IPS-20b (cell line): ENCODE measurements at regions not wholly inside any gene's neighbourhood (a gene's known extent, or its start where the extent isn't known, plus 50 kb on each side); places are given as distances from the start of the nearest gene placed in this dataset.

Source experiments
- H3K27ac ChIP-seq: one replicate; pipeline ENCODE4 v1.5.1; 2013; ENCODE audit warnings: low read length
- H3K27me3 ChIP-seq: 2 replicates; pipeline ENCODE4 v1.6.1; 2013; ENCODE audit warnings: mild to moderate bottlenecking, low read length, inconsistent platforms; ENCODE audit not compliant: insufficient read depth
- H3K36me3 ChIP-seq: 2 replicates; pipeline ENCODE4 v1.6.1; 2013; ENCODE audit warnings: low read depth, mild to moderate bottlenecking, inconsistent platforms, low read length, moderate library complexity; ENCODE audit not compliant: insufficient read depth
- H3K4me1 ChIP-seq: 2 replicates; pipeline ENCODE4 v1.6.1; 2013; ENCODE audit warnings: mild to moderate bottlenecking, control low read depth, inconsistent platforms, low read length, moderate library complexity; ENCODE audit not compliant: insufficient read depth
- H3K4me3 ChIP-seq: 2 replicates; pipeline ENCODE4 v1.5.1; 2013; ENCODE audit warnings: mild to moderate bottlenecking, low read length, inconsistent platforms
- H3K9ac ChIP-seq: 2 replicates; pipeline ENCODE4 v1.6.1; 2013; ENCODE audit warnings: low read depth, mild to moderate bottlenecking, inconsistent platforms, low read length, moderate library complexity
- H3K9me3 ChIP-seq: 2 replicates; pipeline ENCODE4 v1.6.1; 2013; ENCODE audit warnings: mild to moderate bottlenecking, low read depth, low read length, inconsistent platforms; ENCODE audit not compliant: insufficient read depth

DNA sequence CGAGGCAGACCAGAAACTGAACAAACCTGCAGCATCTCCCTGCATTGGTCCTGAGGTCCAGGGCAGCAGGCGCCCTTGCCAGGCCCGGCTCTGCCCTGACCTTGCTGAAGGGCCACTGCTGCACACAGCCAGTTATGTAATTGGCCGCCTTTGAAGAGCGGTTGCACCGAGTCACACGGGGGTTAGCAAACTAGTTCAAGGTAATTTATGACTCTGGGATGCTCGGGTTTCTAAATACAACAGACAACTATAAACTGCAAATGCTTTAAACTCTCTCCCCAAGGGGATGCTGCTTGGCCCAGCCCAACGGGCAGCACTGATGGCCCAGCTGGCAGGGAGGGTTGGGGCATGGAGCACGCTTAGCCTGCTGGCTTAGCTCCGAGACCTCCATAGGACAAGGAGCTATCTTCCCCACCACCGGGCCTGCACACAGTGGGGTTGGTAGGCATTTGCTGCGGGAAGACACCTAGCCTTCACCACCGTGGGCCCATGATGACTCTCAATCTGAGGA lies 60.3 kb upstream of the IQSEC1 start:
- no peak overlapping the region for H3K27ac ChIP-seq
- H3K27me3 ChIP-seq, result no peaks in the 10 kb centered on the region
- H3K36me3 ChIP-seq, result no peaks in the 10 kb centered on the region
- peaks cover 3% of the 10 kb centered on the region; the same call in 1 of the 2 replicates for H3K4me1 ChIP-seq
- no peak overlapping the region for H3K9ac ChIP-seq
- no peak overlapping the region for H3K4me3 ChIP-seq
- H3K9me3 ChIP-seq, result no peaks in the 10 kb centered on the region

DNA sequence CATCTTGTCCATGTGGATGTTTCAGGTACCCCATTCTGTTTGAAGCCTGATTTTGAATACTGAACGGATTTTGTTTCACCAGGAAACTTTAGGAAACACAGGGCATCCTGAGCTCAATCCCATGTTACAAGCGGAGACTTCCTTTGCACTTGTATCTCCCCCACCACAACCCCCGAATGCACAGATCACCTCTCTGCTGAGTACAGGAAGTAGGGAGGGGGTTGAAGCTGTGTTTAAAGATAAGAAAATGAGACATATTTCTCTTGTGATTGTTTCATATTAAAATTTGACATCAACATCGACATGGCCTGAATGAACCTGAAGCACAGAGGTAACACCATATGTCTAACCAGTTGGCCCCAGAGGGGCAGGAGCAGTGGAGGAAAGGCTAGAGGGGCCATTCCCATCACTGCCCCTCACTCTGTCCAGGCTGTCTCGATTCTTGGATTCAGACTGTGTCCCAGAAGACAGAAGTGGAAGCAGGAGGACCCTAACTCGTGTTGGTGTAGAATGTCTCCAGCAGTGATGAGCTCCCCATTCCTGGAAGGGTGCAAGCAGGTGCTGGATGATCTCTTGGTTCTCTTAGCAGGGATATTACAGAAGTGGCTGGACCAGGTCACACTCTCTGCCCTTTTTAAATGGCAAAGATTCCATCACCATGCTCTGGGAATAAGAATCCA lies 59.6 kb upstream of the IQSEC1 start:
- Histone ChIP-seq H3K9ac (no peak overlapping the region), H3K4me1 (peaks cover 3% of the 10 kb centered on the region; the same call in 1 of the 2 replicates), H3K27me3 (no peaks in the 10 kb centered on the region), H3K36me3 (no peaks in the 10 kb centered on the region), H3K9me3 (no peaks in the 10 kb centered on the region), H3K4me3 (no peak overlapping the region), H3K27ac (no peak overlapping the region)

DNA sequence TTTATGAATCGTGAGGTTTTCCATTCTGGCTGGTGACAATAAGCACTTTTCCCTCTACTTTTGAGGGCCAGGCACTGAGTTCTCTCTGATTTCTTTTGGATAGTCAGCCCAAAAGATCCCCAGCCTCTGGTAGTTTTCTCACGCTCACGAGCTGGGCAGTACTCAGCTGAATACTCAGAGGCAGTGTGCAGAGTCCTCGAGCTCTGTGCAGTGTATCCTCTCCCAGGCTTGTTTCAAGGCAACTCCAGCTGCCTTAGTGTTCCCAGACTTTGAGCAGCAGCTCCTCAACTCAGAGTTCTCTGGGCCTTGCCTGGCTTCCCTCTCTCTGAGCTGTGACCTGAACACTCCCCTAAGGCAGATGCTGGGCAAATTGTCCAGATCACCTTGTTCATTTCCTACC lies 59.1 kb upstream of the IQSEC1 start:
- H3K27ac ChIP-seq, result no peak overlapping the region
- peaks cover 3% of the 10 kb centered on the region; the same call in 1 of the 2 replicates for H3K4me1 ChIP-seq
- H3K9me3 ChIP-seq, result no peaks in the 10 kb centered on the region
- H3K27me3 ChIP-seq, result no peaks in the 10 kb centered on the region
- H3K36me3 ChIP-seq, result no peaks in the 10 kb centered on the region
- no peak overlapping the region for H3K9ac ChIP-seq
- H3K4me3 ChIP-seq, result no peak overlapping the region

DNA sequence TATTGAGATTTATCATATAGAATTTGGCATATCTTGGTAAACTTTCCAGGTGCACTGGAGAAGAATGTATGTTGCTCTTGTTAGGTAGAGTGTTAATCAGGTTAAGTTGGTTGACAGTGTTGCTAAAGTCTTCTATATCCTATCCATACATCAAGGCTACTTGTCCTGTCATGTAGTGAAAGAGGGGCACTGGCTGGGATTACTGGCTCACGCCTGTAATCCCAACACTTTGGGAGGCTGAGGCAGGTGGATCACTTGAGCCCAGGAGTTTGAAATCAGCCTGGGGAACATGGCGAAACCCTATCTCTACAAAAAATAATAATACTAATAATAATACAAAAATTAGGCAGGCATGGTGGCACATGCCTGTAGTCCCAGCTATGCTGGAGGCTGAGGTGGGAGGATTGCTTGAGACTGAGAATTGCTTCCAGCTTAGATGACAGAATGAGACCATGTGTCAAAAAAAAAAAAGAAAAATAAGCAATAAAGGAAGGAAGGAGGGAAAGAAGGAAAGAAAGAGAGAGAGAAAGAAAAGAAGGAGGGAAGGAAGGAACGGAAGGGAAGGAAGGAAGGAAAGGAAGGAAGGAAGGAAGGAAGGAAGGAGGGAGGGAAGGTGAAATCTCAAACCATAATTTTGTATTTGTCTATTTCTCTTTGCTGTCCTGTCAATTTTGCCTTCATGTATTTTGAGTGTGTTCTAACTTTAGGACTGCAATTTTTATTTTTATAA lies 57.4 kb upstream of the IQSEC1 start:
- H3K9ac ChIP-seq, result no peak overlapping the region
- H3K4me3 ChIP-seq, result no peak overlapping the region
- no peak overlapping the region for H3K27ac ChIP-seq
- no peaks in the 10 kb centered on the region for H3K9me3 ChIP-seq
- no peaks in the 10 kb centered on the region for H3K4me1 ChIP-seq
- no peaks in the 10 kb centered on the region for H3K27me3 ChIP-seq
- no peaks in the 10 kb centered on the region for H3K36me3 ChIP-seq

DNA sequence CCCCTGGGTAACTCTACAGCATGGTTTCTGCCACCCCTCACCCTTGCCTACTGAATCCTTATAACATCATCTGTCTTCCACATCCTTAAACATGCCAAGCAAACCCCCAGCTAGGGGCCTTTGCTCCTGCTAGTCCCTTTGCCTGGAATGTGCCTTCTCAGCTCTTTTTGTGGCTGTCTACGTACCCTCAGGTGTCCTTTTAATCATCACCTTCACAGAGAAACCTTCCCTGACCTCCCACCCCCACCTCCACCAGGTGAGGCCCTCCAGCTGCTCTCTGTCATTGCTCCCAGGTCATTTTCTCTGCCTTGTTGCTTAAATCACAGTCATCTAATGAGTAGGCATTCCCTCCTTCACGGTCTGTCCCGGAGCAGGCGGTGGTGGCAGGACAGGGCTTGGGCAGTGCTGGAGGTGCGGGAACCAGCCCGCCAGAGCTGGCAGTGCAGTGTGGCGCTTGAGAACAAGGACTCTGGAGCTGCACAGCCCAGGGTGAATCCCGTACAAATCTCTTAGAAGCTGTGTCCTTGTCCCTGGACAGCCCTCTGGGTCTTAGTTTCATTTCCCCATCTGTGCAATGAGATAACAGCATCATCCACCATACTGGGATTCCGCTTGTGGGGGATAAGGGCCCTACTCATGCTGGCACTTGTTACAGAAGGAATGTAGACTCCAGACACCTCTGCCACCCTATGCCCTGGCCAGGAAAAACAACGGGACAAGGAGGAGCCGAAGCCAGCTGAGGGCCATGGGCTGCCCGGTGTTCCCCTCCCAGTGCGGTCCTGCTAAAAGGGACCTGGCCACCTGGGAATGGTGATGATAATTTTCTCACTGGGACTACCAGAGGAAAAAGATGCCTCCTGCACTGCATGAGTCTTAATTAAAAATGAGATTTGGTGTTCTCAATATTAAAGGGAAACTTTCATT lies 52.1 kb upstream of the IQSEC1 start:
- Histone ChIP-seq H3K4me1 (no peaks in the 10 kb centered on the region), H3K4me3 (no peak overlapping the region), H3K36me3 (no peaks in the 10 kb centered on the region), H3K9ac (no peak overlapping the region), H3K27ac (no peak overlapping the region), H3K9me3 (no peaks in the 10 kb centered on the region), H3K27me3 (no peaks in the 10 kb centered on the region)

DNA sequence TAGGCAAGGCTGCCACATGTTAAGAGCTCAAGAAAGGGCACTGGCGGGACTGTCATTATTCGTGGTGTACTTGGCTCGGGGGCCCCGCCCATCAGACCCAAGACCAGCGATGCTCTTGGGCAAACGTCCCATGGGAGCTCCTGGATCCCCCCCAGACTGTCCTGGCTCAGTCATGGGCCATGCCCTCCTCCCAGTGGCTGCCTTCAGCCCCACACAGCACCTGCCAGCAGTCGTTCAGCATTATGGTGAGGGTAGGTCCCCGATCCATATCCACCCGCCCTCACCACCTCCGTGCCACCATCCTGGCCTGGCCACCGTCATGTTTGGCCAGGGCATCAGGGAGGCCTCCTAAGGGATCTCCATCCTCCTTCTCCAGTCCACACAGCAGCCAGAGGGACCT lies 51.4 kb upstream of the IQSEC1 start:
- Histone ChIP-seq H3K36me3 (no peaks in the 10 kb centered on the region), H3K9me3 (no peaks in the 10 kb centered on the region)

DNA sequence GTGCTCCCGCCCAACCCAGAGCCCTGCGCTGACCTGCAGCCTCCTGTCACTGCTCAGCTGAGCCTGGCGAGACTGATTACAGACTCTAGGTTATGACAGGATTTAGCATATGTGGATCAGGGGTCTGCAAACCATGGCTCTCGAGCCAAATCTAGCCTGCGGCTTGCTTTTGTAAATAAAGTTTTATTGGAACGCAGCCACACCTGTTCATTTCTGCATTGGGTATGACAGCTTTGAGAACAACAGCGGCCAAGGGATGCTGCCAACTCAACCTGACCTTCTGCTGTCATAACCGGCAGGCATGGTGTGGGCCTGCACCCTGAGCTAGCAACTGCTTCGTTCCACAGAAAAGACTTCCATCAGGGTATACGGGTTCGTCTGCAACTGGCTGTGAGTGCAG lies 50.5 kb upstream of the IQSEC1 start:
- no peaks in the 10 kb centered on the region for H3K4me1 ChIP-seq
- H3K9me3 ChIP-seq, result no peaks in the 10 kb centered on the region
- H3K36me3 ChIP-seq, result no peaks in the 10 kb centered on the region
- H3K9ac ChIP-seq, result no peak overlapping the region
- no peak overlapping the region for H3K27ac ChIP-seq
- H3K4me3 ChIP-seq, result no peak overlapping the region
- H3K27me3 ChIP-seq, result no peaks in the 10 kb centered on the region

More for the DNA sequence above, 51.4 kb upstream of the IQSEC1 start:
- Histone ChIP-seq H3K4me1 (no peaks in the 10 kb centered on the region), H3K4me3 (no peak overlapping the region), H3K27me3 (no peaks in the 10 kb centered on the region), H3K27ac (no peak overlapping the region), H3K9ac (no peak overlapping the region)

DNA sequence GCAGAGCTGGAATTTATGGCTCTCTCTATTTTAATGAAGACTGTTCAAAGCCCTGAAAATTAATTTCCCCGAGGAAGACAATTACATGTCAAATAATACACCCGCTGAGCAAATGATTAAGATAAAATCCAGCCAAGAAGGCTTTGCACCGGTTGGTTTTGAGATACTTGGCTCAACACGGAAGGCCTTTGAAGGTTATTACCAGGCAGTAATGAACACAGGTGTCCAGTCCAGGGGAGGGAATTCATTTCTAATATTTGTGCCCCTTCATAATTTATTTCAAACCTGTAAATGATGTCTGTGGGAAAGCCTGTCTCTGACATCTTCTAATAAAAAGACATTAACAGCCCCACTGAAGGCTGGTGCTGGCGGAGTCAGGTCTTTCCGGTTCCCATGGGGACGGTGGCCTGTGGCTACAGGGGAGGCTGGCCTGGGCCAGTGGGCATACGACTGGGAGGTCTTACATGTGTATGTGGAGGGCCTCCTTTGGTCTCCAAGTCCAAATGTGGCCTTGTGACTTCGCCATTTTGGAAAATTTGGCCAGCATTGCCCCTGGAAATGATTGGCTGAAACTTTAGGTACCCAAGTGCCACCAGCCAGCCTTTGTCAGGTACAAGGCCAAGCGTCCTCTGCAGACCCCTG lies 49.9 kb upstream of the IQSEC1 start:
- Histone ChIP-seq H3K4me3 (no peak overlapping the region), H3K27ac (no peak overlapping the region), H3K36me3 (no peaks in the 10 kb centered on the region), H3K9ac (no peak overlapping the region), H3K4me1 (no peaks in the 10 kb centered on the region), H3K9me3 (no peaks in the 10 kb centered on the region), H3K27me3 (no peaks in the 10 kb centered on the region)
